HUES64 (cell line): ENCODE measurements at regions not wholly inside any gene's neighbourhood (a gene's known extent, or its start where the extent isn't known, plus 50 kb on each side); places are given as distances from the start of the nearest gene placed in this dataset.
"Not testable (repeated sequence)": the region's sequence is repeated elsewhere in the genome, so short reads cannot be mapped to it uniquely, and the experiment has no call there.

Source experiments
- H3K27ac ChIP-seq: 2 replicates; pipeline ENCODE4 v1.7.0; 2013; ENCODE audit warnings: low read depth, low read length, inconsistent platforms
- H3K27me3 ChIP-seq: 2 replicates; pipeline ENCODE4 v1.6.1; 2013; ENCODE audit warnings: mild to moderate bottlenecking, low read length; ENCODE audit not compliant: insufficient read depth
- H3K36me3 ChIP-seq: 2 replicates; pipeline ENCODE4 v1.6.1; 2013; ENCODE audit warnings: mild to moderate bottlenecking, low read length; ENCODE audit not compliant: insufficient read depth
- H3K4me1 ChIP-seq: 2 replicates; pipeline ENCODE4 v1.6.1; 2013; ENCODE audit warnings: mild to moderate bottlenecking, low read length, moderate library complexity; ENCODE audit not compliant: insufficient read depth
- H3K4me3 ChIP-seq: 2 replicates; pipeline ENCODE4 v1.5.1; 2013; ENCODE audit warnings: mild to moderate bottlenecking, low read length, moderate library complexity
- H3K9ac ChIP-seq: 2 replicates; pipeline ENCODE4 v1.6.1; 2013; ENCODE audit warnings: mild to moderate bottlenecking, low read depth, low read length
- H3K9me3 ChIP-seq: 2 replicates; pipeline ENCODE4 v1.6.1; 2013; ENCODE audit warnings: low read depth, low read length; ENCODE audit not compliant: insufficient read depth
- WGBS: fragments of 150-250, 120-280 bp; methylation state at CpG from one replicate; pipeline ENCODE4 v1.1.7; 2013; ENCODE audit warnings: missing lambda C conversion rate; 5-methylcytosine and 5-hydroxymethylcytosine counted together

GRCh38 chr2:89160306-89160705 is 468.8 kb downstream of the RPIA start:
- H3K27me3 ChIP-seq, H3K9ac ChIP-seq: not testable (repeated sequence)

DNA sequence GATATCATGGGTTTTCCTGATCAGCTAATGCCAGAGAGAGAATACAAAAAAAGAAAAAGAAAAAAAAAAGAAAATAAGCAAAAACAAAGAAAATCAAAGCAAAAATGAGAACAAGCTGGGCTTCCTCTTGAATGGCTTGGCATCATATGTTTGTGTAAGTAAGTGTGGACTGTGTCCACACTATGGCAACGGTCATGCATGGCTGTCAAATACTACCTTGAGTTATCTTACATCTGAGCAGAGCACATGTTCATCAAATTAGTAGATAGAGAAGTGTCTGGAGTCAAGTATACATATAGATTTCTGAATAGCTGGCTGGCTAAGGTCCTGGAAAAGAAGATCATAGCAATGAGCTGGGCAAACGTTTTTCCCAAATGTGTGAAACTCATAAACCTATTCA is 470.2 kb downstream of the RPIA start:
- not testable (repeated sequence) for H3K36me3 ChIP-seq, H3K27me3 ChIP-seq, H3K4me1 ChIP-seq, H3K9ac ChIP-seq, H3K9me3 ChIP-seq, H3K27ac ChIP-seq, H3K4me3 ChIP-seq
- WGBS, result 30% methylated on average over 1 of the region's 2 CpGs

More at GRCh38 chr2:89160306-89160705, 468.8 kb downstream of the RPIA start:
- WGBS, result 11% methylated on average over 3 of the region's 9 CpGs
- H3K27ac ChIP-seq, H3K36me3 ChIP-seq, H3K9me3 ChIP-seq, H3K4me1 ChIP-seq, H3K4me3 ChIP-seq: not testable (repeated sequence)

DNA sequence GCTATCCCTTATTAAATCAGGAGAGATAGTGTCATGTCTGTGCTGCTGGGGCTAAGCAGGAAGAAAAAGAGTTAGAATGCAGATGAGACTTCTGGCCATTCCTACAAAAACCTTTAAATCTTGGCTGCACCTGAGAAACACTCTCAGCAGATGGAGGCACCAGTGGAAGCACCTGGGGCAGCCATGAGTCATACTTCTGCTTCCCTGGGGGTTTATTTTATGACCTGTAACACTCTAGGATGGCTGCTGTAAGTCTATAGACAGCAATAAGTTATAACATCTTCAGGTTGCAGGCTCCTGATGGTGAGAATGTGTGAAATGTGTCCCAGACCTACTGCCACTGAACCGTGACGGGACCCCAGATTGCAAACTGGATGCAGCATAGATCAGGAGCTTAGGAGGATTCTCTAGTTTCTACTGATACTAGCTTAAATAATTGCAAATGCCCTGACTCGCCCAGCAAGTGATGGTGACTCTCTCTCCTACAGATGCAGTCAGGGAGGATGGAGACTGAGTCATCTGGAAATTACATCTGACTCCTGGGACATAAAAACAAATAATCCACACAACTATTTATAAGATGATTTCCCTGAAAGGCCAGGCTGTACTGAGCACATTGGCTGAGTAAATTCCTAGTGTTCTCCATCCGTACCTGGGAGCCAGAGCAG is 479.2 kb downstream of the RPIA start:
- not testable (repeated sequence) for H3K9ac ChIP-seq, H3K4me3 ChIP-seq, H3K9me3 ChIP-seq, H3K27me3 ChIP-seq, H3K4me1 ChIP-seq, H3K36me3 ChIP-seq, H3K27ac ChIP-seq
- 59% methylated on average over 2 of the region's 4 CpGs for WGBS

DNA sequence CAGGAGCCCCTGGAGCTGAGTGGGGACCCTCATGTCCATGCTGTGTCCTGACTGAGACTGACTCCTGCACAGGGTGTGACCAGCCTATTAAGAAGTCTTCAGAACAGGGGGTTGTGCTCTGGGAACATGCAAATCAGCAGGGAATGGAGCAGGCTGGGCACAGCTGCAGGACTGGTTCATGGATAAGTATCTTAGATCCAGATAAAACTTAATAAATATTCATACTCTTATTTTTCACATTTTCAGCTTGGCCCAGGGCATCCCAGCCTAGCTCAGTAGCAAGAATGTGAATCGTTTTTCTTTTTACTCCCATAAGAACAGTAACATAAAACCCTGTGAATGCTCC is 479.7 kb downstream of the RPIA start:
- not testable (repeated sequence) for H3K27me3 ChIP-seq, H3K27ac ChIP-seq, H3K9me3 ChIP-seq, H3K4me3 ChIP-seq, H3K4me1 ChIP-seq, H3K9ac ChIP-seq, H3K36me3 ChIP-seq
- WGBS, result no CpG with 5 or more reads among the region's 1 CpG

DNA sequence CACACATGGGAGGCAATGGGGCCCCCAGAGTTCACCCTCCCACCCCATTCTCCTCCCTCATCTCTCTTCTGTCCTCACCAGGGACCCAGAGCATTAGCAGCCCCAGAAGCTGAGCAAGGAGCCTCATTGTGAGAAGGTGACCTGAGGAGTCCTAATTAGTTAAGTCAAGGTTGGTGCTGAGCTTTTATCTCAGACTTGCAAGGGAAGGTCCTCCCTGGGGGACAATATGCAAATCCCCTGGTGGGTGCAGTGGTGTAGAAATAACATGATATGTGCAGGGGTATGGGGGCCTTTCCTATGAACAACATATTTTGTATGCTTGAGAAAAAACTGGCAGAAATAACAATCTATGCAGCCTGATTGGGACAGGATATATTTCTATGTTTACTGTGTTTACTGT is 485.5 kb downstream of the RPIA start:
- H3K36me3 ChIP-seq, H3K9me3 ChIP-seq, H3K9ac ChIP-seq, H3K27me3 ChIP-seq, H3K4me3 ChIP-seq, H3K4me1 ChIP-seq, H3K27ac ChIP-seq: not testable (repeated sequence)

- not testable (repeated sequence) for H3K4me1 ChIP-seq, H3K9me3 ChIP-seq, H3K4me3 ChIP-seq, H3K9ac ChIP-seq, H3K36me3 ChIP-seq, H3K27me3 ChIP-seq, H3K27ac ChIP-seq
- 84% methylated on average over 3 of the region's 4 CpGs for WGBS
These were observed 490.7 kb downstream of the RPIA start for GRCh38 chr2:89182221-89182620.

- 81% methylated on average over 1 of the region's 1 CpG for WGBS
- H3K27me3 ChIP-seq, H3K9me3 ChIP-seq, H3K4me3 ChIP-seq, H3K27ac ChIP-seq, H3K36me3 ChIP-seq, H3K9ac ChIP-seq, H3K4me1 ChIP-seq: not testable (repeated sequence)
These were observed 493.3 kb downstream of the RPIA start for GRCh38 chr2:89184746-89185145.

DNA sequence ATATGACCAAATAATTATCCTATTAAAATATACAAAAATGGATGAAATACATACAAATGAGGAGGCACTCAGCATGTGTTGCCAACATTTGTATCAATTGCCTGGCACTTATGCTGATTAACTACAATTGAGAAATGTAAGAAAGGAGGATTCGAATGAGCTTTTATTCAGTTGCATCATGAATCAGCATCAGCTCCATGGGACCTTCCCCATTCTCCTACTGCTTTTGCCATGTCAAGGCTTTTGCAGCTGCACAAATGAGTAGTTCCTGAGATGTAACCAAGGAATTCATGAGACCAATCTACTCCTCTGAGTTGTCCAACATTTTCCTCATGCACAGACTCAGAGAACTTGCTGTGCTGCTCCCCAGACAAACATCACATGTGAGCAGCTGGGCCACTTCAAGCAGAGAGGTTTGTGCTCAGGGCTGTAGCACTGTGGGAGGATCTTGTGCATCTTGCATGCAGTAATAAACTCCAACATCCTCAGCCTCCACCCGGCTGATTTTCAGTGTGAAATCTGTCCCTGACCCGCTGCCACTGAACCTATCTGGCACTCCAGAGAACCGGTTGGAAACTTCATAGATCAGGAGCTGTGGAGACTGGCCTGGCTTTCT is 504.3 kb downstream of the RPIA start:
- H3K9me3 ChIP-seq, H3K9ac ChIP-seq, H3K27me3 ChIP-seq, H3K36me3 ChIP-seq, H3K4me1 ChIP-seq, H3K27ac ChIP-seq, H3K4me3 ChIP-seq: not testable (repeated sequence)
- 94% methylated on average over 3 of the region's 4 CpGs for WGBS

GRCh38 chr2:89196719-89197118 is 505.2 kb downstream of the RPIA start:
- not testable (repeated sequence) for H3K9me3 ChIP-seq, H3K36me3 ChIP-seq, H3K4me1 ChIP-seq, H3K4me3 ChIP-seq, H3K27me3 ChIP-seq, H3K9ac ChIP-seq, H3K27ac ChIP-seq
- WGBS, result no CpG with 5 or more reads among the region's 3 CpGs

DNA sequence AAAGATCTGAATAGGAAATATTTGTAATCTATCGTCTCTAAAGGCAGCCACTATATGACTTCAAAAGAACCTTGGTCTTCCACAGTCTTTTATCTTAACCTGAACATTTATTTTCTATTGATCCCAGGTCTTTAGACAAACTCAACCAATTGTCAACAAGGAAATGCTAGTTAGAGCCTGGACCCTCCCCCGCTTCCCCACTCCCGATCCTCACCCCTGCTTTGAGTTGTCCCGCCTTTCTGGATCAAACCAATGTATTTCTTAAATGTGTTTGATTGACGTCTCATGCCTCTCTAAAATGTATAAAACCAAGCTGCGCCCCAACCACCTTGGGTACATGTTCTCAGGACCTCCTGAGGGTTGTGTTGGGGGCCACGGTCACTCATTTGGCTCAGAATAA is 506.6 kb downstream of the RPIA start:
- WGBS, result 77% methylated on average over 5 of the region's 7 CpGs
- H3K4me1 ChIP-seq, H3K9ac ChIP-seq, H3K9me3 ChIP-seq, H3K4me3 ChIP-seq, H3K27me3 ChIP-seq, H3K27ac ChIP-seq, H3K36me3 ChIP-seq: not testable (repeated sequence)

GRCh38 chr2:89199453-89200246 is 508.2 kb downstream of the RPIA start:
- H3K4me3 ChIP-seq, H3K27me3 ChIP-seq, H3K4me1 ChIP-seq, H3K27ac ChIP-seq, H3K9ac ChIP-seq, H3K9me3 ChIP-seq, H3K36me3 ChIP-seq: not testable (repeated sequence)

GRCh38 chr2:89200247-89200527 is 508.7 kb downstream of the RPIA start:
- H3K4me1 ChIP-seq, H3K9me3 ChIP-seq, H3K4me3 ChIP-seq, H3K36me3 ChIP-seq, H3K9ac ChIP-seq, H3K27ac ChIP-seq, H3K27me3 ChIP-seq: not testable (repeated sequence)
- 80% methylated on average over 3 of the region's 4 CpGs for WGBS
